AG04450 (cell line): ENCODE measurements at regions not wholly inside any gene's neighbourhood (a gene's known extent, or its start where the extent isn't known, plus 50 kb on each side); places are given as distances from the start of the nearest gene placed in this dataset.

Experiments
- CTCF ChIA-PET: fragments of 300-600, 350-600 bp; formaldehyde crosslinking; extraction: SDS; loops from one replicate; lab custom pipeline; 2022; ENCODE audit warnings: antibody characterized with exemption, inconsistent platforms; lab: Charles Lee
- POLR2A ChIA-PET: fragments of 350-600 bp; formaldehyde crosslinking; extraction: SDS; loops from one replicate; lab custom pipeline; 2021; ENCODE audit warnings: antibody characterized with exemption, inconsistent platforms; lab: Yijun Ruan, JAX
- DNase-seq: peaks from one replicate; pipeline ENCODE4 v3.0.0-alpha.2; 2011; ENCODE audit warnings: low read depth, low spot score
- H3K27ac ChIP-seq: one replicate; pipeline ENCODE4 v1.5.1; 2012; ENCODE audit warnings: low read depth, low read length, control low read depth
- H3K27me3 ChIP-seq: one replicate; pipeline ENCODE4 v1.6.0; 2012; ENCODE audit warnings: low read length; ENCODE audit not compliant: control insufficient read depth, insufficient read depth
- H3K4me3 ChIP-seq: 2 replicates; pipeline ENCODE4 v1.5.1; 2011; ENCODE audit warnings: mild to moderate bottlenecking, low read depth, low read length, control low read depth
- H3K9me3 ChIP-seq: 2 replicates; pipeline ENCODE4 v1.5.1; 2012; ENCODE audit warnings: low read length; ENCODE audit not compliant: control insufficient read depth, insufficient read depth
- TF ChIP-seq, protein P1 (sequence below): IDR thresholded peaks from 2 replicates; pipeline ENCODE4 v1.5.1; 2011; ENCODE audit warnings: low read depth, low read length, control low read depth, inconsistent platforms

DNA sequence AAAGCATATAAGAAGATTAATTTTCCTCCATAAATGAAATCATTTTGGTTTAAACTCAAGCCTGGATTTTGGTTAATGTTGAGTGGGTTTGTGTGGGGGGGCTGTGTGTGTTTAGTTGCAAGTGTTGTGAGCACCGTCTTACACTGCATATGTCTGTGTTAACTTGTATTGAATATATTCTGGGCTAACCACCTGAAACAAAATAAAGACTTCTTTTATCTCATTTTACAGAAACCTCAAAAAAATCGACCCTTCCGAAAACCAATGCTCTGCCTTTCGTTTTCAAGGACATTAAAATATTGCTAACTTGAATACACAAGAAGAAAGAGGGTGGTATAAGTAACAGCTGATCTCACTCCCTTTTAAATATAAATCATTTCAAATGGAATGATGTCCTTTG is 192.2 kb upstream of the BLID start:
- ChIA-PET CTCF (no interaction called here), POLR2A (no interaction called here)
- no peak for DNase-seq
- Histone ChIP-seq H3K27me3 (no peaks in the 10 kb centered on the region), H3K27ac (no peak overlapping the region), H3K4me3 (no peak overlapping the region), H3K9me3 (no peaks in the 10 kb centered on the region)
- TF ChIP-seq, protein P1, sequence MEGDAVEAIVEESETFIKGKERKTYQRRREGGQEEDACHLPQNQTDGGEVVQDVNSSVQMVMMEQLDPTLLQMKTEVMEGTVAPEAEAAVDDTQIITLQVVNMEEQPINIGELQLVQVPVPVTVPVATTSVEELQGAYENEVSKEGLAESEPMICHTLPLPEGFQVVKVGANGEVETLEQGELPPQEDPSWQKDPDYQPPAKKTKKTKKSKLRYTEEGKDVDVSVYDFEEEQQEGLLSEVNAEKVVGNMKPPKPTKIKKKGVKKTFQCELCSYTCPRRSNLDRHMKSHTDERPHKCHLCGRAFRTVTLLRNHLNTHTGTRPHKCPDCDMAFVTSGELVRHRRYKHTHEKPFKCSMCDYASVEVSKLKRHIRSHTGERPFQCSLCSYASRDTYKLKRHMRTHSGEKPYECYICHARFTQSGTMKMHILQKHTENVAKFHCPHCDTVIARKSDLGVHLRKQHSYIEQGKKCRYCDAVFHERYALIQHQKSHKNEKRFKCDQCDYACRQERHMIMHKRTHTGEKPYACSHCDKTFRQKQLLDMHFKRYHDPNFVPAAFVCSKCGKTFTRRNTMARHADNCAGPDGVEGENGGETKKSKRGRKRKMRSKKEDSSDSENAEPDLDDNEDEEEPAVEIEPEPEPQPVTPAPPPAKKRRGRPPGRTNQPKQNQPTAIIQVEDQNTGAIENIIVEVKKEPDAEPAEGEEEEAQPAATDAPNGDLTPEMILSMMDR: no peak

DNA sequence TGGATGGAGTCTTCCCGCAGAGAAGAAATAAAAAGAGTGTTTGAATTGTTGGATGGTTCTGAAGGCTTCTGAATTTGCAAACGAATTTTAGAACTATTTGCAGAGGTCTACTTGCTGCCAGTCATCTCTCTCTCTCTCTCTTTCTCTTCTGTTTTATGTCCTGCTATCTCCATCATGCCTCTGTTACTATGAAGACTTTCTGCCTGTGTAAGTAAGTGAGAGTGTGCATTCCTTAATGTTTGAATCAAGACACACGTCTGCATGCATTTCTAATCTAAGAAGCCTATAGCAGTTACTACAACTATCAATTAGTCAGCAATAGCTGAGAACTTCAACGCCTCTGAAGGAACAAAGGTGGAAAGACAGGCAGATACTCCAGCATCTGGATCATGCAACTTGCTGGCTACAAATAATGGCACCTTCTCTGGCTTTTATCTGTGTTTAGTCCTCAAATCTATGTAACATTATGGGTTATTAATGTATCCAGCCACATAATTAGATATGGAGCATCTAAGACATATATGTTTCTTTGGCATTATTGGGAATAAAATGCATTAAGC is 191.5 kb upstream of the BLID start:
- no peaks in the 10 kb centered on the region for H3K27me3 ChIP-seq
- ChIA-PET POLR2A (no interaction called here), CTCF (no interaction called here)
- H3K9me3 ChIP-seq: no peaks in the 10 kb centered on the region
- TF ChIP-seq, protein P1: no peak
- H3K27ac ChIP-seq: no peak overlapping the region
- no peak for DNase-seq
- H3K4me3 ChIP-seq: no peak overlapping the region

DNA sequence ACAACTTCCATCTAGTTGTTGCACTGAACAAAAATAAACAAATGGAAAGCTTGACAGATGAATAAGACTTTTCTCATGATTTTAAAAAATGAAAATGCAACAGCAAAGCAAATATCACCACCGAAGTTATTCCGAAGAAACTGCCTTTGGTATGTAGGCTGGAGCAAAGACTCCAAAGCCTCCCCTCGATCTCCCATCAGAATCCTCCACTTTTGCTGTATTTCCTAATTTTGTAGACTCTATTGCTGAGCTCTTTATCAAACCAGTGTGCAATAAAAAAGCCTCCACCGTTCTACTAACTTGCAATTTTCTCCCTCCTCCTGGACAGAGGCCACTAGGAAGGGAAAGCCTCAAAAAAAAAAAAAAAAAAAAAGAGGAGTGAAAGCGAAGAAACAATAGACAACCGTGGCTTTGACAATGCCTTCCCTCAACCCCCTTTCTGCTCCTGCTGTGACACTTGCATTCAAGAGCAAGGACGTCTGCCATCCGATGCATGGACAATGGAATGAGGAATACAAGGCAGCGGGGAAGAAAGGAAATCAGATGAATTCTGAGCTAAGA is 190.9 kb upstream of the BLID start:
- H3K27me3 ChIP-seq: no peaks in the 10 kb centered on the region
- H3K9me3 ChIP-seq: no peaks in the 10 kb centered on the region
- no peak for DNase-seq
- CTCF ChIA-PET: no interaction called here
- H3K27ac ChIP-seq: no peak overlapping the region
- H3K4me3 ChIP-seq: no peak overlapping the region
- POLR2A ChIA-PET: no interaction called here
- TF ChIP-seq, protein P1: no peak

DNA sequence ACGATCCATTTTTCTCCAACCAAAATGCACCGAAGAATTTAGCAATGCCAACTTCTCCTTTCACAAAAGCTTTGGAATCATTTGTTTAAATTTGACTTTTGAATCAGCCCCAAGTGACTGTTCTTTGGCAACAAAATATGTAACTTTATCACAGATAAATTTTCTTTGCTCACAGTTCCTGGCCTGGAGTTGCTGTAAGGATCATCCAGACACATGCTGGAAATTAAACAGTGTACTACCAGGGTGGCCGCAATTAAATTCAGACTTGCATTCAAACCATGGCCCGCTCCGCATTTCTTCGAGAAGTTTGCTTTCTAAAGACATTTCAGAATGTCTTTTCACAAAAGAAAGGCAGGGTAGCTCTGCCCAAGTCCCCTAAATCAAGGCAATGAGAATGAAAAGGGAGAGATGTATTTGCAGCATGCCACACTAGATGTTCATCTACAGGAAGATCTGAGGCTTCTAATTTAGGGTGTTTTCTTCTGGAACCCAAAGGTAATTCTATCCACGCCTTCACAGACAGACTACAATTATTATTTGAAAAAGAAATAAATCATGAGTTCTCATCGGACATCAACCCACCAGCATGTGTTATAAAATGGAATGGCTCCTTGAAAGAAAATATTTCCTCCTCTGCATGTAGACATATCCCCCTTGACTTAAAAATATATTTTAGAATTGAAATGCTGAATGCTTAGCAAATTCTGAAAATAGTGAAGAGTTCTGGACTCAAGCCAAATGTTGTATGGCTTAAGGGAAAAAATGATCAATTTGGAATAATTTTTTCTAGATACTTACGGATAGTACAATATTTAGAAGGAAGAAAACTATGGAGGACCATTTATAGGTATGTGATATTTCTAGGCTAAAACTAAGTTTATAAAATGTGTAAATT is 189.7 kb upstream of the BLID start:
- Histone ChIP-seq H3K27me3 (no peaks in the 10 kb centered on the region), H3K9me3 (no peaks in the 10 kb centered on the region), H3K27ac (no peak overlapping the region), H3K4me3 (no peak overlapping the region)
- TF ChIP-seq, protein P1: no peak
- ChIA-PET CTCF (interaction anchor here (0.7 kb wide), 1 partner anchor 214 kb away, joined by 4 read pairs; no protein-coding TSS in a partner anchor), POLR2A (no interaction called here)
- DNase-seq: no peak

DNA sequence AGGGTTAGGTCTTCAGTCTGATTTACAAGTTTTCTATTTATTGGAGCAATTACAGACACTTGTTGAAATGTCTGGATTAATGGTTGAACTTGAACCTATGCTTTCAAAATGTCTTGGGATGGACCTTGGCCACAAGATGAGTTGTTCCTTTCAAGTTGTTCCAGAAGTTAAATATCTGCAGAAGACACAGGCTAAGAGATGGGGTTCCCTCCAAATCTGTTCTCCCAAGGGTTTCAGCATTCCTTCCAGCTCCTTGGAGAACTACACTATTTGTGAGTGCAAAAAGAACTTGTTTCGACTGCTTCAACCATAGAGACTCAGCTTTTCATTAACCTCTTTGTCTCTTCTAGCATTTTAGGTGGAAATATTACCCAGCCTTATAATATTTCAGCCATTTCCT is 189.0 kb upstream of the BLID start:
- no peak for DNase-seq
- Histone ChIP-seq H3K4me3 (no peak overlapping the region), H3K27me3 (no peaks in the 10 kb centered on the region), H3K27ac (no peak overlapping the region), H3K9me3 (no peaks in the 10 kb centered on the region)
- TF ChIP-seq, protein P1: no peak
- ChIA-PET POLR2A (no interaction called here), CTCF (no interaction called here)
